ENCODE measurements at regions not wholly inside any gene's neighbourhood (a gene's known extent, or its start where the extent isn't known, plus 50 kb on each side); places are given as distances from the start of the nearest gene placed in this dataset.

GRCh38 chr20:1822564-1823449 lies 72.4 kb upstream of the SIRPA start:
- Mint-ChIP-seq H3K4me3 (ENCODE audit: unreplicated experiment) (no peak overlapping the region), H3K36me3 (ENCODE audit: low read depth, unreplicated experiment) (peaks cover 5% of the 10 kb centered on the region), H3K9me3 (ENCODE audit: unreplicated experiment) (no peaks in the 10 kb centered on the region), H3K27ac (ENCODE audit: unreplicated experiment) (no peak overlapping the region), H3K27me3 (ENCODE audit: unreplicated experiment) (peaks cover 20% of the 10 kb centered on the region), H3K4me1 (ENCODE audit: unreplicated experiment) (peaks cover 69% of the 10 kb centered on the region)
- peak; percentile 20 for TF ChIP-seq CTCF (IDR thresholded peaks at IDR 0.05; ENCODE audit: unreplicated experiment)
- DNase-seq (ENCODE audit: low spot score), result no peak

- H3K36me3 Mint-ChIP-seq (ENCODE audit: low read depth, unreplicated experiment), result peaks cover 5% of the 10 kb centered on the region
Measured at GRCh38 chr20:1820138-1821079, 74.8 kb upstream of the SIRPA start.

GRCh38 chr20:1819311-1820137 lies 75.7 kb upstream of the SIRPA start:
- Mint-ChIP-seq H3K27ac (ENCODE audit: unreplicated experiment) (no peak overlapping the region), H3K27me3 (ENCODE audit: unreplicated experiment) (peaks cover 17% of the 10 kb centered on the region), H3K9me3 (ENCODE audit: unreplicated experiment) (no peaks in the 10 kb centered on the region), H3K36me3 (ENCODE audit: low read depth, unreplicated experiment) (peaks cover 5% of the 10 kb centered on the region), H3K4me1 (ENCODE audit: unreplicated experiment) (peaks cover 63% of the 10 kb centered on the region), H3K4me3 (ENCODE audit: unreplicated experiment) (no peak overlapping the region)
- TF ChIP-seq CTCF (IDR thresholded peaks at IDR 0.05; ENCODE audit: unreplicated experiment), result no peak
- no peak for DNase-seq (ENCODE audit: low spot score)

More at GRCh38 chr20:1820138-1821079, 74.8 kb upstream of the SIRPA start:
- Mint-ChIP-seq H3K4me1 (ENCODE audit: unreplicated experiment) (peaks cover 71% of the 10 kb centered on the region), H3K4me3 (ENCODE audit: unreplicated experiment) (no peak overlapping the region), H3K27ac (ENCODE audit: unreplicated experiment) (no peak overlapping the region), H3K9me3 (ENCODE audit: unreplicated experiment) (no peaks in the 10 kb centered on the region), H3K27me3 (ENCODE audit: unreplicated experiment) (peaks cover 19% of the 10 kb centered on the region)
- no peak for DNase-seq (ENCODE audit: low spot score)
- no peak for TF ChIP-seq CTCF (IDR thresholded peaks at IDR 0.05; ENCODE audit: unreplicated experiment)

- DNase-seq (ENCODE audit: low spot score), result no peak
- peak overlapping the region; percentile 31 for H3K27ac Mint-ChIP-seq (ENCODE audit: unreplicated experiment)
- H3K4me1 Mint-ChIP-seq (ENCODE audit: unreplicated experiment), result peaks cover 57% of the 10 kb centered on the region
- peaks cover 13% of the 10 kb centered on the region for H3K27me3 Mint-ChIP-seq (ENCODE audit: unreplicated experiment)
- peak overlapping the region; percentile 63 for H3K4me3 Mint-ChIP-seq (ENCODE audit: unreplicated experiment)
- H3K9me3 Mint-ChIP-seq (ENCODE audit: unreplicated experiment), result no peaks in the 10 kb centered on the region
- peaks cover 5% of the 10 kb centered on the region for H3K36me3 Mint-ChIP-seq (ENCODE audit: low read depth, unreplicated experiment)
- no peak for TF ChIP-seq CTCF (IDR thresholded peaks at IDR 0.05; ENCODE audit: unreplicated experiment)
Measured at GRCh38 chr20:1818895-1819294, 76.3 kb upstream of the SIRPA start.

Measured in endothelial cell (in vitro differentiated cells).